ENCODE measurements at regions not wholly inside any gene's neighbourhood (a gene's known extent, or its start where the extent isn't known, plus 50 kb on each side); places are given as distances from the start of the nearest gene placed in this dataset.

DNA sequence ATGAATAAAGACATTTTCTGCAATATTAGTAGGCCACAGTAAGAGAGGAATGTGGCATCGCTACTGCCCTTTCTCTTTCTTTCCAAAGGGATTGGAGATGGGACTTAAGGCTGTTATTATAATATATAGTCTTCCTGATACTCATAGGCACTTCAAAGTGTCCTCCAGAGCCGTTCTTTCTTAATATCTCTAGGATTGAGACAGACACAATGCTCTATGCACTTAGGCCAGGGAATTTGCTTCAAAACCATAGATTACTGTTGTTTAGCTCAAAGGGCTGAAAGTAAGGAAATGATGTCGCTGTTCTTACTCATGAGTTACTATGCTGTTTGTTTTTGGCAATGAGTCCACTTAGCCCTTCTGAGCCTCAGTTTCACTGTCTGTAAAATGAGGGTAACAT is 590.5 kb downstream of the CDH11 start:
- TF ChIP-seq, protein P1, sequence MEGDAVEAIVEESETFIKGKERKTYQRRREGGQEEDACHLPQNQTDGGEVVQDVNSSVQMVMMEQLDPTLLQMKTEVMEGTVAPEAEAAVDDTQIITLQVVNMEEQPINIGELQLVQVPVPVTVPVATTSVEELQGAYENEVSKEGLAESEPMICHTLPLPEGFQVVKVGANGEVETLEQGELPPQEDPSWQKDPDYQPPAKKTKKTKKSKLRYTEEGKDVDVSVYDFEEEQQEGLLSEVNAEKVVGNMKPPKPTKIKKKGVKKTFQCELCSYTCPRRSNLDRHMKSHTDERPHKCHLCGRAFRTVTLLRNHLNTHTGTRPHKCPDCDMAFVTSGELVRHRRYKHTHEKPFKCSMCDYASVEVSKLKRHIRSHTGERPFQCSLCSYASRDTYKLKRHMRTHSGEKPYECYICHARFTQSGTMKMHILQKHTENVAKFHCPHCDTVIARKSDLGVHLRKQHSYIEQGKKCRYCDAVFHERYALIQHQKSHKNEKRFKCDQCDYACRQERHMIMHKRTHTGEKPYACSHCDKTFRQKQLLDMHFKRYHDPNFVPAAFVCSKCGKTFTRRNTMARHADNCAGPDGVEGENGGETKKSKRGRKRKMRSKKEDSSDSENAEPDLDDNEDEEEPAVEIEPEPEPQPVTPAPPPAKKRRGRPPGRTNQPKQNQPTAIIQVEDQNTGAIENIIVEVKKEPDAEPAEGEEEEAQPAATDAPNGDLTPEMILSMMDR (IDR thresholded peaks at IDR 0.05; ENCODE audit: low read depth, low read length, poor library complexity, severe bottlenecking): no peak
- TF ChIP-seq EZH2phosphoT487 (IDR thresholded peaks at IDR 0.05; ENCODE audit: borderline replicate concordance, low read length): no peak

Data from DOHH2 (cell line).